GM12874 (cell line): ENCODE measurements at regions not wholly inside any gene's neighbourhood (a gene's known extent, or its start where the extent isn't known, plus 50 kb on each side); places are given as distances from the start of the nearest gene placed in this dataset.
A peak's percentile ranks its signal among the peaks of the same experiment; 100 is the strongest.

Source experiments
- CTCF ChIP-seq: IDR thresholded peaks from 2 replicates; pipeline ENCODE4 v1.5.1; 2011; ENCODE audit warnings: low read depth, mild to moderate bottlenecking, control low read depth, low read length, moderate library complexity; ENCODE audit not compliant: insufficient read depth

GRCh38 chr3:59576606-59577005, 526.8 kb upstream of the CFAP20DC start:
- TF ChIP-seq CTCF = no peak

- peak; percentile 89 for TF ChIP-seq CTCF
Observed at GRCh38 chr3:59575113-59576001, 525.5 kb upstream of the CFAP20DC start.

- no peak for TF ChIP-seq CTCF
Observed at GRCh38 chr3:59573911-59574310, 524.1 kb upstream of the CFAP20DC start.

- TF ChIP-seq CTCF = no peak
Observed at GRCh38 chr3:59572106-59572505, 522.3 kb upstream of the CFAP20DC start.

- TF ChIP-seq CTCF = no peak
Observed at GRCh38 chr3:59570806-59571205, 521.0 kb upstream of the CFAP20DC start.

GRCh38 chr3:59567661-59568060, 517.8 kb upstream of the CFAP20DC start:
- no peak for TF ChIP-seq CTCF

GRCh38 chr3:59566481-59566975, 516.7 kb upstream of the CFAP20DC start:
- TF ChIP-seq CTCF = no peak
